ENCODE measurements at regions not wholly inside any gene's neighbourhood (a gene's known extent, or its start where the extent isn't known, plus 50 kb on each side); places are given as distances from the start of the nearest gene placed in this dataset.
"Not testable (repeated sequence)": the region's sequence is repeated elsewhere in the genome, so short reads cannot be mapped to it uniquely, and the experiment has no call there.

DNA sequence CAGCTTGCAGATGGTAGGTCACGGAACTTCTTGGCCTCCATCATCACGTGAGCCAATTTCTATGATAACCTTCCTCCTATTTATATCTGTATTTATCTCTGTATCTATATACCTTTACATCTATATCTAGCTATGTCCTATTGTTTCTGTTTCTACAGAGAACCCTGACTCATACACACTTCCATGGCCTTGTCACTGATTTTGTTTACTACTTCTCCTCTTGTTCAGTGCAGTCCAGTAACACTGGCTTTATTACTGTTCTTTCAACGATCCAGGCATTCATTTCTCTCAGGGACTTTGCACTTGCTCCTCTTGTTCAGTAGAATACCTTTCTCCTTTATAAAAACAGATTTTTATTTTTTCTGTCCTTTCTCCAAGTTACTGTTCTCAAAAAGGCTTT, 937.0 kb upstream of the ALCAM start:
- H3K9me3 ChIP-seq (ENCODE audit: control insufficient read depth in 2 of 2, low read length in 2 of 2) = peaks cover 0 to 3% of the 10 kb centered on the region in 2 donors
- no peaks in the 10 kb centered on the region for H3K4me1 ChIP-seq (ENCODE audit: control insufficient read depth in 2 of 2, insufficient read depth in 2 of 2, low read length in 2 of 2)
- H3K27ac ChIP-seq (ENCODE audit: low read depth in 2 of 2, low read length in 2 of 2) = no peak overlapping the region

DNA sequence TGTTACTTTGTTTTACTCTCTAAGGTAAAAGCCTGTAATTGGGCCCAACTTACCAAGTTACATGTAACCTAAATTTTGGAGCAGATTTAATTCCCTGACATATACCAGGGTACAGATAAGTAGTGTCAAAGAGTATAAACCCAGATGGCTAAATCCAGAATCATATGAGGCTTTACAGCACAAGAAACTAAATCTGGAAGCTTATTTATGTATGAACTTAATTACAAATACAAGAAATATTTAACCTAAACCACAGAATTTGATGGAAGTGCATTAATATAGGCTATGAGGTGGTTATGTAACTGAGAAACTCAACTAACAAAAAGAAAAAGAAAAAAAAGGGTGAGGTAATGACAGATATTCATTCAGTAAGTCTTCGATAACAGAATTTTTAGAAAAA, 930.2 kb upstream of the ALCAM start:
- Histone ChIP-seq H3K4me1 (ENCODE audit: control insufficient read depth in 2 of 2, insufficient read depth in 2 of 2, low read length in 2 of 2) (no peaks in the 10 kb centered on the region), H3K4me3 (ENCODE audit: low read length in 2 of 2) (no peak overlapping the region), H3K36me3 (ENCODE audit: control insufficient read depth in 2 of 2, insufficient read depth in 2 of 2, low read length in 2 of 2) (no peaks in the 10 kb centered on the region), H3K9me3 (ENCODE audit: control insufficient read depth in 2 of 2, low read length in 2 of 2) (peaks cover 0 to 3% of the 10 kb centered on the region in 2 donors), H3K27me3 (ENCODE audit: control insufficient read depth in 2 of 2, insufficient read depth in 2 of 2, low read length in 2 of 2) (no peaks in the 10 kb centered on the region), H3K9ac (ENCODE audit: low read depth in 1 of 2, low read length in 2 of 2) (no peak overlapping the region), H3K27ac (ENCODE audit: low read depth in 2 of 2, low read length in 2 of 2) (no peak overlapping the region)

More for the DNA sequence above, 937.0 kb upstream of the ALCAM start:
- H3K4me3 ChIP-seq (ENCODE audit: low read length in 2 of 2) = no peak overlapping the region
- no peak overlapping the region for H3K9ac ChIP-seq (ENCODE audit: low read depth in 1 of 2, low read length in 2 of 2)
- H3K36me3 ChIP-seq (ENCODE audit: control insufficient read depth in 2 of 2, insufficient read depth in 2 of 2, low read length in 2 of 2) = no peaks in the 10 kb centered on the region
- H3K27me3 ChIP-seq (ENCODE audit: control insufficient read depth in 2 of 2, insufficient read depth in 2 of 2, low read length in 2 of 2) = no peaks in the 10 kb centered on the region

DNA sequence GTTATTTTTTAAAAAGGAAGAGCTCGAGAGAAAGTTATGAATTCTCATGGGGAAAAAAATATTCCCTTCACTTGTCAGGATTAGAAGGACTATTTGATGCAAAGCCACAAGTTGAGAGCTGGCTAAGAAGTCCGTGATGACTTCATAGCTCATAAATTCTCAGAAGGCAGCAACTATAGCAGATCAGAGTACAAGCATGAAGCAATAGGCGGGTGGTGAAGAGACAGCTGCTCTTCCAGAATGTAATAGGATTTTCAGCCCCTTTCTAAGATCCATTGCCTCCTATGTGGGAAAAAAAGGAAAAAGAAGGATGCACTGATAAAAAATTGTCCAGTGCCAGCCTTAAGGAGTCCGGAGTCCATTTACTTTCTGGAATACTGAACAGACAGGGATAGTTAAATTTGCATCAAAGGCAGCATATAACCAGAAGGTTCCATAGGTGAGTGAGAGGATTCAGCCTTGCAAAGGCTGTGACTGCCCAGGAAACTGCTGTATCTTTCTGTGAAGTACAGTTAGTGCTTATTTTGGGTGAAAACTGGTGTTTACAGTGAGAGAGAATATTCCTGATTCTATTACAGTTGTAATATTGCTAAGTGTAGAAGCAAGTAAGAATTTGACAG, 929.5 kb upstream of the ALCAM start:
- H3K27ac ChIP-seq (ENCODE audit: low read depth in 2 of 2, low read length in 2 of 2) = no peak overlapping the region

DNA sequence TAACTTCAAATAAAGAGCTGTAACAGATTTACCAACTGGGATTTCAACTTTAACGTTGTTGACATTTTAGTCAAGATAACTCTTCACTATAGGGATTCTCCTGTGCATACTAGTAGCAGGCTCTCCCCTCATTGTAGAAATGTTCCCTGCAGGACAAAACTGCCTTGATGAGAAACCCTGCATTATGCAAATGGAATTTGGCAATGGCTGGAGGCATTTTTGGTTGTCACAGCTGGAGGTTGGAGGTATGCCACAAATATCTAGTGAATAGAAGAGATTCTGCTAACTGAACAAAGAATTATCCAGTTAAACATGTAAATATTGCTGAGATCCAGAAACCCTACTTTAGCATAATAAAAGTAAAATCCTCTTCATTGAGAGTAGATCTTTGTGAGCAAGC, 928.8 kb upstream of the ALCAM start:
- no peaks in the 10 kb centered on the region for H3K27me3 ChIP-seq (ENCODE audit: control insufficient read depth in 2 of 2, insufficient read depth in 2 of 2, low read length in 2 of 2)
- no peaks in the 10 kb centered on the region for H3K36me3 ChIP-seq (ENCODE audit: control insufficient read depth in 2 of 2, insufficient read depth in 2 of 2, low read length in 2 of 2)
- H3K9me3 ChIP-seq (ENCODE audit: control insufficient read depth in 2 of 2, low read length in 2 of 2) = peaks cover 0 to 3% of the 10 kb centered on the region in 2 donors
- no peak overlapping the region for H3K9ac ChIP-seq (ENCODE audit: low read depth in 1 of 2, low read length in 2 of 2)
- no peak overlapping the region for H3K4me3 ChIP-seq (ENCODE audit: low read length in 2 of 2)
- no peaks in the 10 kb centered on the region for H3K4me1 ChIP-seq (ENCODE audit: control insufficient read depth in 2 of 2, insufficient read depth in 2 of 2, low read length in 2 of 2)
- H3K27ac ChIP-seq (ENCODE audit: low read depth in 2 of 2, low read length in 2 of 2) = no peak overlapping the region

More for the DNA sequence above, 929.5 kb upstream of the ALCAM start:
- H3K9ac ChIP-seq (ENCODE audit: low read depth in 1 of 2, low read length in 2 of 2) = no peak overlapping the region
- no peaks in the 10 kb centered on the region for H3K27me3 ChIP-seq (ENCODE audit: control insufficient read depth in 2 of 2, insufficient read depth in 2 of 2, low read length in 2 of 2)
- peaks cover 0 to 3% of the 10 kb centered on the region in 2 donors for H3K9me3 ChIP-seq (ENCODE audit: control insufficient read depth in 2 of 2, low read length in 2 of 2)
- no peaks in the 10 kb centered on the region for H3K4me1 ChIP-seq (ENCODE audit: control insufficient read depth in 2 of 2, insufficient read depth in 2 of 2, low read length in 2 of 2)
- H3K4me3 ChIP-seq (ENCODE audit: low read length in 2 of 2) = no peak overlapping the region
- H3K36me3 ChIP-seq (ENCODE audit: control insufficient read depth in 2 of 2, insufficient read depth in 2 of 2, low read length in 2 of 2) = no peaks in the 10 kb centered on the region

DNA sequence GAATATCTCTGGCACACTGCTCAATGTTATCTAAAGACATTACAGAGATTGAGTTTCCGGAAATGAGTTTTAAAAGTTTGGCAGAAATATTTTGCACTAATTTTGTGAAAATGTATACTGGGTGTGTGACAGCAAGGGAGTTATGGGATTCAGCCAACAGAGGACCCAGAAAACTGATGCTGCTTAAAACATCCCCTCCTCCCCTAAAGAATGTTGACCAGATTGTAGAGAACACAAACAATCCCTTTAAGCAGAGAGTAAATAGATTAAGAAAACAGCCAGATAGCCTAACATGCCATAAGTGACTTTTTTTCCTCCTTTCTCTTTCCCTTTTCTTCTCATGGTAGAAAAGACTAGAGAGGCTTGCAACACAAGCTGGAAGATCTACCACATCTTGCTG, 928.0 kb upstream of the ALCAM start:
- Histone ChIP-seq H3K27ac (ENCODE audit: low read depth in 2 of 2, low read length in 2 of 2) (no peak overlapping the region), H3K9me3 (ENCODE audit: control insufficient read depth in 2 of 2, low read length in 2 of 2) (no peaks in the 10 kb centered on the region), H3K9ac (ENCODE audit: low read depth in 1 of 2, low read length in 2 of 2) (no peak overlapping the region), H3K4me3 (ENCODE audit: low read length in 2 of 2) (no peak overlapping the region), H3K27me3 (ENCODE audit: control insufficient read depth in 2 of 2, insufficient read depth in 2 of 2, low read length in 2 of 2) (no peaks in the 10 kb centered on the region), H3K4me1 (ENCODE audit: control insufficient read depth in 2 of 2, insufficient read depth in 2 of 2, low read length in 2 of 2) (no peaks in the 10 kb centered on the region), H3K36me3 (ENCODE audit: control insufficient read depth in 2 of 2, insufficient read depth in 2 of 2, low read length in 2 of 2) (no peaks in the 10 kb centered on the region)

DNA sequence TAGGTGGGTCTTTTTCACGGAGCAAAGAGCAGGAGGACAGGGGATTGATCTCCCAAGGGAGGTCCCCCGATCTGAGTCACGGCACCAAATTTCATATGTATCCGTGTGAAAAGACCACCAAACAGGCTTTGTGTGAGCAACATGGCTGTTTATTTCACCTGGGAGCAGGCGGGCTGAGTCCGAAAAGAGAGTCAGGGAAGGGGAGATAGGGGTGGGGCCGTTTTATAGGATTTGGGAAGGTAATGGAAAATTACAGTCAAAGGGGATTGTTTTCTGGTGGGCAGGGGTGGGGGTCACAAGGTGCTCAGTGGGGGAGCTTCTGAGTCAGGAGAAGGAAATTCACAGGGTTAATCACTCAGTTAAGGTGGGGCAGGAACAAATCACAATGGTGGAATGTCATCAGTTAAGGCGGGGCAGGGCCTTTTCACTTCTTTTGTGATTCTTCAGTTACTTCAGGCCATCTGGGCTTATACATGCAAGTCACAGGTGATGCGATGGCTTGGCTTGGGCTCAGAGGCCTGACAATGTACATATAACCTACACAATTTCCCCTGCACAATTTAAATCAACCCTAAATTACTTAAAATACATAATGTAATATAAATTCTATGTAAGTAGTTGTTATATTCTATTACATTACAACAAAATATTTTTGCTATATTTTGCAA, 921.3 kb upstream of the ALCAM start:
- not testable (repeated sequence) for H3K4me3 ChIP-seq (ENCODE audit: low read length in 2 of 2); H3K4me1 ChIP-seq (ENCODE audit: control insufficient read depth in 2 of 2, insufficient read depth in 2 of 2, low read length in 2 of 2); H3K9ac ChIP-seq (ENCODE audit: low read depth in 1 of 2, low read length in 2 of 2); H3K27me3 ChIP-seq (ENCODE audit: control insufficient read depth in 2 of 2, insufficient read depth in 2 of 2, low read length in 2 of 2); H3K9me3 ChIP-seq (ENCODE audit: control insufficient read depth in 2 of 2, low read length in 2 of 2); H3K27ac ChIP-seq (ENCODE audit: low read depth in 2 of 2, low read length in 2 of 2); H3K36me3 ChIP-seq (ENCODE audit: control insufficient read depth in 2 of 2, insufficient read depth in 2 of 2, low read length in 2 of 2)

DNA sequence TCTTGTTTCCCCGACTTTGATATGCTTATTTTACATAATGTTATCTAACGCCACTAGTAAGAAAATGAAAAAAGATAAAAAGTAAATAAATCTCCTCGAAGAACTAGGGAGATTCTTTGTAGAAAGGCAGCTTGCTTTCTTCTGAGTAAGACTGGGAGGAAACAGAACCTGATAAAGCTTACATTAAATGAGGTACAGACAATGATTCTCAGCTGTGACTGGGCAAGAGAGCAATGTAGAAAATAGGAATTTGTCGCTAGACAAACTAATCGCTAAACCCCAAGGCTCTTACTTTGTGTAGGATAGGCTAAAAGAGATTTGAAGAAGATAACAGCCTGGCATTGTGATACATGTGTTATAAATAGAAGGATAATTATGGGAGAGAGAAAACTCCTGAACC, 919.0 kb upstream of the ALCAM start:
- Histone ChIP-seq H3K27ac (ENCODE audit: low read depth in 2 of 2, low read length in 2 of 2) (no peak overlapping the region), H3K9ac (ENCODE audit: low read depth in 1 of 2, low read length in 2 of 2) (no peak overlapping the region), H3K9me3 (ENCODE audit: control insufficient read depth in 2 of 2, low read length in 2 of 2) (no peaks in the 10 kb centered on the region), H3K4me1 (ENCODE audit: control insufficient read depth in 2 of 2, insufficient read depth in 2 of 2, low read length in 2 of 2) (no peaks in the 10 kb centered on the region), H3K36me3 (ENCODE audit: control insufficient read depth in 2 of 2, insufficient read depth in 2 of 2, low read length in 2 of 2) (no peaks in the 10 kb centered on the region), H3K27me3 (ENCODE audit: control insufficient read depth in 2 of 2, insufficient read depth in 2 of 2, low read length in 2 of 2) (no peaks in the 10 kb centered on the region), H3K4me3 (ENCODE audit: low read length in 2 of 2) (no peak overlapping the region)

DNA sequence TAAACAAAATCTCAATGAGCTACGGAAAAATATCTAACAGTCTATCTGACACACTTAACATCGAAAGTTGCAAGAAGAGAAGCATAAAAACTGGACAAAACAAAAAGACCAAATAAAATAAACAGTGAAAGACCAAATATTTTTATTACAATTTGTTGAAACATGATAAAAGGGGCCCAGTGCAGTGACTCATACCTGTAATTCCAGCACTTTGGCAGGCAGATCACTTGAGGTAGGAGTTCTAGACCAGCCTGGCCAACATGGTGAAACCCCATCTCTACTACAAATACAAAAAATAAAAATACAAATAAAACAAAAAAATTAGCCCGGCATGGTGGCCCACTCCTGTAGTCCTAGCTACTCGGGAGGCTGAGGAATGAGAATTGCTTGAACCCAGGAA, 914.0 kb upstream of the ALCAM start:
- no peak overlapping the region for H3K27ac ChIP-seq (ENCODE audit: low read depth in 2 of 2, low read length in 2 of 2)
- H3K9me3 ChIP-seq (ENCODE audit: control insufficient read depth in 2 of 2, low read length in 2 of 2) = no peaks in the 10 kb centered on the region
- no peaks in the 10 kb centered on the region for H3K36me3 ChIP-seq (ENCODE audit: control insufficient read depth in 2 of 2, insufficient read depth in 2 of 2, low read length in 2 of 2)
- H3K4me3 ChIP-seq (ENCODE audit: low read length in 2 of 2) = no peak overlapping the region
- no peaks in the 10 kb centered on the region for H3K4me1 ChIP-seq (ENCODE audit: control insufficient read depth in 2 of 2, insufficient read depth in 2 of 2, low read length in 2 of 2)
- H3K27me3 ChIP-seq (ENCODE audit: control insufficient read depth in 2 of 2, insufficient read depth in 2 of 2, low read length in 2 of 2) = no peaks in the 10 kb centered on the region
- no peak overlapping the region for H3K9ac ChIP-seq (ENCODE audit: low read depth in 1 of 2, low read length in 2 of 2)

DNA sequence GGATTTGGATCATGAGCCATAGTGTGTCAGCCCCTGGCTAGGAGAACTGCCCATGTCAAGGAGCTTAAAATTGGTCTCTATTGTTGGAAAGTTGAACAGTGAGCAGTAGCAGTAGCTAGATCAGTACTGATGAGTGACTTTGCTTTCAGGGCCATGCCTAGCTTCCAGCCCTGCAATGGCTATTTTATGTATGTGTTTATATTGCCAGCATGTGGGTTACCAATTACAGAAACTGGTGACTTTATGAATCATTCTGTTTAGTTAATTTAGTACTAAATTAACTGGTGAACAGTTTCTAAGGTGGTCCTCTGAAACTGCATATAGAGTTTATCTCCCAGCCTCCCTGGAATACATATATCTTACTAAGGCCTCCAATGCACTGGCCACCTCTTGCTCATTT, 908.1 kb upstream of the ALCAM start:
- H3K9me3 ChIP-seq (ENCODE audit: control insufficient read depth in 2 of 2, low read length in 2 of 2) = no peaks in the 10 kb centered on the region
- no peaks in the 10 kb centered on the region for H3K36me3 ChIP-seq (ENCODE audit: control insufficient read depth in 2 of 2, insufficient read depth in 2 of 2, low read length in 2 of 2)
- no peaks in the 10 kb centered on the region for H3K27me3 ChIP-seq (ENCODE audit: control insufficient read depth in 2 of 2, insufficient read depth in 2 of 2, low read length in 2 of 2)
- H3K9ac ChIP-seq (ENCODE audit: low read depth in 1 of 2, low read length in 2 of 2) = no peak overlapping the region
- H3K4me3 ChIP-seq (ENCODE audit: low read length in 2 of 2) = no peak overlapping the region
- no peak overlapping the region for H3K27ac ChIP-seq (ENCODE audit: low read depth in 2 of 2, low read length in 2 of 2)
- no peaks in the 10 kb centered on the region for H3K4me1 ChIP-seq (ENCODE audit: control insufficient read depth in 2 of 2, insufficient read depth in 2 of 2, low read length in 2 of 2)

DNA sequence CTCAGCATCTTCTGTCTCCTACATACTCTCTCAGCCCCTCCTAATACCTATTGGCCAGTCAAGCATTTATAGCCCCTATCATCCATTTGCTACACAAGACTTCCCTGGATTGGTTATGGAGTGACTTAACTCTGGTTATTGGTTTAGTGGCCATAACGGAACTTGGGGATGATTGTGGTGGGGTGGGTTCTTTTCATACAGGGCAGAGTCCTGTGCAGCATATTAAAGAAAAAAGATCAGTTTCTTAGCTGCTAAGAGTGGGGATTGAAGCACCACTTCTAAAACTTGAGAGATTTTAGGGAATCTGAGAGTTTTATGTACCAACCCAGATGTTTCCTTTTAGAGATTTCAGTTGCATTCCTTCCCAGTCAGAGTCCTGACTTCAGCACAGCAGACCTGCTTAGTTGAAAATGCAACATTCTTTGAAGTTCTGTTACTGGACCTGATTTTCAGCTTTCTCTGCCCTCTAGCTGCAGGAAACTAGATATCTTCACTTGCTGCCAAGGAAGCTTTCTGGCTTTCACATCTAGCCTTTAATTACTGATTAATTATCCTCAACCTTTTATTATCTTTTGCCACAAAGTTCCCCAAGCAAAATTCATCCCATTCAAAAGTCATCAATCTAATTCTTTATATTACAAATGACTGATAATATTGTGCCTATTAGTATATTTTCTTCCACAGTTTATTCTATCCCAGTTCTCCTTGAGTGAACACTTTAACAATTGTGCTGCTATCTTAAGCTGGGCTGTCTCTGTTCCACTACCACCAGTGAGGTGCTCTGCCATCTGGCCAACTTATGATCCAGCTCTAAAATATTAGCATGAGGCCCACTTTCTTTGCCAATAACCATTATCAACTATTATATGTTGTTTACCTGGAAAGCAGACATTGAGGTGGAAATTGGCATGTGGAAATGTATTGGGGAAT, 906.0 kb upstream of the ALCAM start:
- H3K27ac ChIP-seq (ENCODE audit: low read depth in 2 of 2, low read length in 2 of 2) = no peak overlapping the region
- H3K9me3 ChIP-seq (ENCODE audit: control insufficient read depth in 2 of 2, low read length in 2 of 2) = no peaks in the 10 kb centered on the region
- H3K27me3 ChIP-seq (ENCODE audit: control insufficient read depth in 2 of 2, insufficient read depth in 2 of 2, low read length in 2 of 2) = no peaks in the 10 kb centered on the region
- no peak overlapping the region for H3K4me3 ChIP-seq (ENCODE audit: low read length in 2 of 2)
- H3K9ac ChIP-seq (ENCODE audit: low read depth in 1 of 2, low read length in 2 of 2) = no peak overlapping the region
- H3K36me3 ChIP-seq (ENCODE audit: control insufficient read depth in 2 of 2, insufficient read depth in 2 of 2, low read length in 2 of 2) = no peaks in the 10 kb centered on the region
- H3K4me1 ChIP-seq (ENCODE audit: control insufficient read depth in 2 of 2, insufficient read depth in 2 of 2, low read length in 2 of 2) = no peaks in the 10 kb centered on the region
